ENCODE measurements at regions not wholly inside any gene's neighbourhood (a gene's known extent, or its start where the extent isn't known, plus 50 kb on each side); places are given as distances from the start of the nearest gene placed in this dataset.
"Not testable (repeated sequence)": the region's sequence is repeated elsewhere in the genome, so short reads cannot be mapped to it uniquely, and the experiment has no call there.

DNA sequence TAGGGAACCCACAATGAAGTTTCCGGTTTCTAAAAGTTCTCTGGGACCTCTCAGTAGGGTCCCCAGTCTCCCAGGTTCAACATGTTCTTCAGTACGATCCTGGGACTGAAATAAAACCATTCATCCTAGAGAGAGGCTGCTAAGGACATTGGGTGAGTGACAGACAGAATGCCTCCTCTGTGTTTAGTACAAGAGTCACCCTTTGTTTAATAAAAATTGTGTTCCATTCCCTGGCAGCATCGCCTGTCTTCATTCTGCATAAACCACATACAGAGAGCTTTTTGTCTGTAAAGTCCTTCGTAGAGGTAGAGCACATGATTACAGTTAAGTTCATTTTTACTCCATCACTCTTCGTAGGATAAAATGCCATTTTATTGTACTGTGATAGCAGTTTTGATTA, 95.3 kb upstream of the GPR12 start:
- no peak for DNase-seq
- H3K36me3 Mint-ChIP-seq (ENCODE audit: low read depth) = no peaks in the 10 kb centered on the region
- no peaks in the 10 kb centered on the region for H3K4me1 Mint-ChIP-seq (ENCODE audit: low read depth)
- peaks cover 2% of the 10 kb centered on the region for H3K27me3 Mint-ChIP-seq (ENCODE audit: low read depth)
- no peak for ATAC-seq
- H3K4me3 Mint-ChIP-seq = no peak overlapping the region
- H3K27ac Mint-ChIP-seq = no peak overlapping the region
- POLR2A ChIA-PET = no interaction called here
- H3K9me3 Mint-ChIP-seq (ENCODE audit: insufficient read depth) = no peaks in the 10 kb centered on the region
- CTCF ChIA-PET = interaction anchor here (1.3 to 1.4 kb wide), 2 partner anchors 17 to 373 kb away, joined by 4 to 5 read pairs; no protein-coding TSS in a partner anchor

DNA sequence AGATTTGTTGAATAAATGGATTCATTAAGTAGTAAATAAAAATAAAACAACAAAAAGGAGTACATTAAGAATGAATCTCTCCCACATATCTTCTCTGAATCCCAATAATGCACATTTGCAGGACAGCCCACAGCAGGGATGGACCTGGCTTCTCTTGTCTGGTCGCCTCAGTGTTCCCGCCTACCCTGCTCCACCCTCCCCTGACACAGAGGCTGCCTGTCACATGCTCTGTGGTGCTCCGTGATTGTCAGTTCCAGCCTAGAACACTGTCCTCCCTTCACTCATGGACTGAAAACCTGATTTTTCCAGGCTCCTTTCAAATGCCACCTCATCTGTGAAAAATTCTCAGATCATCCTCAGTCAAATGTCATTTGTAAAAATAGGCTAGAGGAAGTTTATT, 94.5 kb upstream of the GPR12 start:
- H3K9me3 Mint-ChIP-seq (ENCODE audit: insufficient read depth) = no peaks in the 10 kb centered on the region
- peaks cover 7% of the 10 kb centered on the region for H3K27me3 Mint-ChIP-seq (ENCODE audit: low read depth)
- H3K4me1 Mint-ChIP-seq (ENCODE audit: low read depth) = no peaks in the 10 kb centered on the region
- ATAC-seq = no peak
- H3K27ac Mint-ChIP-seq = no peak overlapping the region
- no peak overlapping the region for H3K4me3 Mint-ChIP-seq
- H3K36me3 Mint-ChIP-seq (ENCODE audit: low read depth) = no peaks in the 10 kb centered on the region
- POLR2A ChIA-PET = no interaction called here
- DNase-seq = no peak
- CTCF ChIA-PET = no interaction called here

DNA sequence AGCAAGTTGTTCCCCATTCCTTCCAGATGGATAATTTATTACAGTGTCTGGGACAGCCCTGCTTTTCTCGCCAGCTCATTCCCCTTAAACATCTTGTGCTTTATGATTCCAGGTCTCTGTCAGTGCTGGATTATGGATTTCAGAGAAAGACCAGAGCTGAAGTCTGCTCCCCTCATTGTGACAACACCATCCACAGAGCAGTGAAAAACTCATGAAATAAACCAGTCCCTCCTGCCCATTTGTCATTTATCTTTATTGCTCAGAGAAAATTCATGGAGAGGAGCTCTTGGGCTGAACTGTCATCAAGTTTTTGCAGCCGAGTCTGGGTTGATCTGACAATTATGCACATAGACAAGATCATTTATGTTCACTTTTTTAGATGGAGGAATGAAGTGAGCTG, 92.7 kb upstream of the GPR12 start:
- ChIA-PET CTCF (interaction anchor here (0.6 kb wide), 1 partner anchor 20 kb away, joined by 3 read pairs; no protein-coding TSS in a partner anchor), POLR2A (no interaction called here)
- H3K27me3 Mint-ChIP-seq (ENCODE audit: low read depth) = peaks cover 13% of the 10 kb centered on the region
- H3K27ac Mint-ChIP-seq = no peak overlapping the region
- no peaks in the 10 kb centered on the region for H3K4me1 Mint-ChIP-seq (ENCODE audit: low read depth)
- no peaks in the 10 kb centered on the region for H3K9me3 Mint-ChIP-seq (ENCODE audit: insufficient read depth)
- no peak overlapping the region for H3K4me3 Mint-ChIP-seq
- ATAC-seq = no peak
- no peaks in the 10 kb centered on the region for H3K36me3 Mint-ChIP-seq (ENCODE audit: low read depth)
- DNase-seq = no peak

DNA sequence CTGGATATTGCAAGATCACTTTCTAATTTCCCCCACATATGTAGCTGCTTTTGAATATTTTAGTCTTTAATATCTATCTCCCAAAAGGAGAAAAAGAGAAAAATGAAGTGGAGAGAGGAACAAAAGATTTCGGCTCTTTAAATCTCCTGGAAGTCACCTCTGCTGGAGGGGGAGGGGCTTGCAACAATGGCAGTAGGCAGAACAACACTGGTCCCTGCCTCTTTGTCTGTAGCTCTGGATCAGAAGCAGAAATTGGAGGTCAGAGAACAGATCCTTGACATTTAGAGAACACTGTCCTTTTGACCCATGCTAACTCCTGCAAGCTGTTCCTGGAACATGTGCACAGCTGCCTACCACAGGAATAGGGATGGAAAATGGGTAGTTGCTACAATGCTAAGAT, 86.7 kb upstream of the GPR12 start:
- Mint-ChIP-seq H3K4me3 (no peak overlapping the region), H3K27ac (no peak overlapping the region), H3K36me3 (ENCODE audit: low read depth) (no peaks in the 10 kb centered on the region), H3K4me1 (ENCODE audit: low read depth) (no peaks in the 10 kb centered on the region), H3K9me3 (ENCODE audit: insufficient read depth) (no peaks in the 10 kb centered on the region), H3K27me3 (ENCODE audit: low read depth) (peaks cover 20% of the 10 kb centered on the region)
- ATAC-seq = no peak
- DNase-seq = no peak
- CTCF ChIA-PET = no interaction called here
- POLR2A ChIA-PET = no interaction called here

DNA sequence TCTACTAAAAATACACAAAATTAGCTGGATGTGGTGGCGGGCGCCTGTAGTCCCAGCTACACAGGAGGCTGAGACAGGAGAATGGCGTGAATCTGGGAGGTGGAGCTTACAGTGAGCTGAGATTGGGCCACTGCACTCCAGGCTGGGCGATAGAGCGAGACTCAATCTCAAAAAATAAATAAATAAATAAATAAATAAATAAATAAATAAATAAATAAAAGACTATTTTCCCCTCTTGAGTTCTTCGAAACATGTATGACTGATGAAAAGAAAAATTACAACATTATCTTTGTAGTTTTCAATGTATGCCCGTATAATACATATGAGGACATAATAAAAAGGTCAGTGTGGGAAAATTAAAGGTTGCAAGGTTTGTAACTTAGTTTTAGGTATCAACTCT, 84.5 kb upstream of the GPR12 start:
- H3K4me3 Mint-ChIP-seq; H3K9me3 Mint-ChIP-seq (ENCODE audit: insufficient read depth); CTCF ChIA-PET; ATAC-seq; DNase-seq; H3K36me3 Mint-ChIP-seq (ENCODE audit: low read depth); POLR2A ChIA-PET; H3K27ac Mint-ChIP-seq; H3K4me1 Mint-ChIP-seq (ENCODE audit: low read depth): not testable (repeated sequence)
- H3K27me3 Mint-ChIP-seq (ENCODE audit: low read depth) = peaks cover 14% of the 10 kb centered on the region

DNA sequence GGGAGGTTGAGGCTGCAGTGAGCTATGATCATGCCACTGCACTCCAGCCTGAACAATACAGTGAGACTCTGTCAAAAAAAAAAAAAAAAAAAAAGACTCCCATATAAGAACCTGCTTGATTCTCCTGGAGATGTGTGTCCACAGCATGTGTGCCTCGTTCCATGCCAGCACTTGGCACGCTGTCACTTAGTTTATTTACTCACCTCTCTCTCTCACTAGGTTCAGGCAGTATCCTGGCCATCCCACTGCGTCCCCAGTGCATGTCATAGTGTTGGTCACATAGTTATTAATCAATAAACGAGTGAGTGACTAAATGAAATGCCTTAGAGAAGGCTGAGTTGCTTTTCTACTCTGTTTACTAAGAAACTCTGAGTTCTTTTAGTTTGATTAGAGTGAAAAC, 79.1 kb upstream of the GPR12 start:
- Mint-ChIP-seq H3K36me3 (ENCODE audit: low read depth) (no peaks in the 10 kb centered on the region), H3K9me3 (ENCODE audit: insufficient read depth) (no peaks in the 10 kb centered on the region), H3K27me3 (ENCODE audit: low read depth) (peaks cover 17% of the 10 kb centered on the region), H3K4me3 (no peak overlapping the region), H3K27ac (no peak overlapping the region), H3K4me1 (ENCODE audit: low read depth) (no peaks in the 10 kb centered on the region)
- ChIA-PET POLR2A (no interaction called here), CTCF (no interaction called here)
- no peak for DNase-seq
- ATAC-seq = no peak

DNA sequence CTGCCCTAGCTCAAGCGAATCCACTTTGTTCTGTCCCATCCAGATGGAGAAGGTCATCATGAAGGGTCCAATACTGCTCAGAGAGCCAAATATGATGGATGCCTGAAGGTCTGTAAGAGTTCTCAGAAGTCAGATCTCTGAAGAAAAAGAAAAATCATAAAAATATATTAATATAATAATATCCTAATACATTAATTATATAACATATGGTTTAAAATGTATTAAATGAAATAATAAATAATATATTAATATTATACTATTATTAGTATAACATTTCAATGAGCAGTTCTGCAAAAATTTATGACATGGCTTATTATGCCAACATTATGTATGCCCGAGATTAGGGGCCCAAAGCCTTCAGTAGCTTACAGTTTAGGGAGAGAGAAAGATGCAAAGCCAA, 78.2 kb upstream of the GPR12 start:
- Mint-ChIP-seq H3K27me3 (ENCODE audit: low read depth) (peaks cover 18% of the 10 kb centered on the region), H3K36me3 (ENCODE audit: low read depth) (no peaks in the 10 kb centered on the region), H3K9me3 (ENCODE audit: insufficient read depth) (no peaks in the 10 kb centered on the region), H3K4me3 (no peak overlapping the region), H3K27ac (no peak overlapping the region), H3K4me1 (ENCODE audit: low read depth) (no peaks in the 10 kb centered on the region)
- ChIA-PET CTCF (no interaction called here), POLR2A (no interaction called here)
- DNase-seq = no peak
- no peak for ATAC-seq

DNA sequence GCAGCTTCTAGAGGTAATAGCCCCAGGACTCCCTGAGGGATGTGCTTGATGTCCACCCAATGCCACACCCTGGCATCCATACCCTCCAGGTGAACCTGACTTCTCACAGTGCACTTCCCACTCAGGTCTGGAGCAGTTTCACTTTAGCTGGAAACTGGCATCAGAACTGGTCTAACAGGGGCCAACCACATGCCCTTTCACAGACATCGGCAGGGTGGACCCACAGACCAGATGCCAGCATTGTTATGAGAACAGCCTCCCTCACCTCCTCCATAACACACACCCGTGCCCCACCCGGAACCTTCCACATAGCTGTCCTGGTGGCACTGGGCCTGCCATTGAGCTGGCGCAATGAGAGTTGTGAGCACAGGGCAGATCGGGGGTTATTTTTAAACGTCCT, 77.4 kb upstream of the GPR12 start:
- Mint-ChIP-seq H3K9me3 (ENCODE audit: insufficient read depth) (no peaks in the 10 kb centered on the region), H3K27ac (no peak overlapping the region), H3K4me3 (no peak overlapping the region), H3K4me1 (ENCODE audit: low read depth) (no peaks in the 10 kb centered on the region), H3K36me3 (ENCODE audit: low read depth) (no peaks in the 10 kb centered on the region), H3K27me3 (ENCODE audit: low read depth) (peaks cover 18% of the 10 kb centered on the region)
- ATAC-seq = no peak
- DNase-seq = no peak
- POLR2A ChIA-PET = no interaction called here
- CTCF ChIA-PET = no interaction called here

DNA sequence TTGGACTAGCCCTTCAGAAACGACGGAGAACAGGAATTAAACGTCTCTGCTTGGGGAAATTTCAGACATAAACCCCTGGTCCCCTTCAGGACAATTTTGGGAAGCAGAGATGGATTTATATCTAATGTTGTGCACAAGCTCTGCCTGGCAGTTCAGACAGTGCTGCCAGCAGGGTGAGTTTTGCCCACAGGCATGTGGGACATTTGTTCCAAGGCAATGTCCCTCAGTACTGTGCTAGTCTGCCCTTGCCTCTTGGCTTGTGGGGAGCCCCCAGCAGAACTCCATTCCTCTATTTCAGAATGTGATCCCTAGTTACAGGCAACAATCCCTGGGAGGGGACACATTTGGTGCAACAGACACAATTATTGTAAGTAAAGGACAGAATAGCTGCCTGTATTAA, 76.5 kb upstream of the GPR12 start:
- POLR2A ChIA-PET = no interaction called here
- no peaks in the 10 kb centered on the region for H3K9me3 Mint-ChIP-seq (ENCODE audit: insufficient read depth)
- ATAC-seq (no peak), DNase-seq (no peak)
- CTCF ChIA-PET = no interaction called here
- H3K27me3 Mint-ChIP-seq (ENCODE audit: low read depth) = peaks cover 18% of the 10 kb centered on the region
- H3K27ac Mint-ChIP-seq = no peak overlapping the region
- no peaks in the 10 kb centered on the region for H3K4me1 Mint-ChIP-seq (ENCODE audit: low read depth)
- no peak overlapping the region for H3K4me3 Mint-ChIP-seq
- no peaks in the 10 kb centered on the region for H3K36me3 Mint-ChIP-seq (ENCODE audit: low read depth)

DNA sequence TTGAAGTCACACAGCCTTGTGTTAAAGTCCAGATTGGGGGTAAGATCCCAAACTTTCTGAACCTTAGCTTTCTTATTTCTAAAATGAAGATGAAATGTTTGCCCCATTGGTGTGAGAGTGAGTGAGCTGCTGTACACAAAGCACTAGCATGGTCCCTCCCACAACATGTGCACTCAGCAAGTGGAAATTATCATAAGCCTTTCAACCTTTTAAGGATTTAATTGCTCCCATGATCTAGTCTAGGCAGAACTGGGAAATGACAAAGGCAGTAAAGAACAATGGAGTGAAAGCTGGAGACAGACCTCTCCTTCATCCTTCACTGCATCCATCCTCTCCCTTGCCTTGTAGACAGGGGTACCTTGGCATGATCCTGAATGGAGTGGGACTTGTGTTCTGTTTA, 76.0 kb upstream of the GPR12 start:
- H3K4me1 Mint-ChIP-seq (ENCODE audit: low read depth) = no peaks in the 10 kb centered on the region
- no peak overlapping the region for H3K27ac Mint-ChIP-seq
- no peak overlapping the region for H3K4me3 Mint-ChIP-seq
- no peaks in the 10 kb centered on the region for H3K9me3 Mint-ChIP-seq (ENCODE audit: insufficient read depth)
- DNase-seq = no peak
- no peak for ATAC-seq
- H3K27me3 Mint-ChIP-seq (ENCODE audit: low read depth) = peaks cover 18% of the 10 kb centered on the region
- ChIA-PET CTCF (no interaction called here), POLR2A (no interaction called here)
- H3K36me3 Mint-ChIP-seq (ENCODE audit: low read depth) = no peaks in the 10 kb centered on the region

DNA sequence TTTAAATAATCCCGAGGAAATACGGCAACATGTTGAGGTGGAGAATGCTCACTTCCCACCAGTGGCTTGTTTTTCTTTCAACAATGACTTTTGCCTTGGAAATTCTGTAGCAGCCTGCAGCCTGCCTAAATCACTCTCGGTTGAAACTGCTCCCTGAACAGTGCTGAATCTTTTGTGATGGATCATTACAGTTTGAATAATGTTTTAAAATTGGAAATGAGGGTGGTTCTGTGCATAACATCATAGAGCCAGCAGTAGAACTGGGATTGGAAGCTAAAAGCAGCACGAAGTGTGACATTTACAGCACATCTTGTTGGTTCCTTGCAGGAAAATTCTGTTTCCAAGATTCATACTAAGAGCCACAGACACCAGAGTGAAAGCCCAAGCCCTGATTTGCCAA, 74.1 kb upstream of the GPR12 start:
- Mint-ChIP-seq H3K27me3 (ENCODE audit: low read depth) (peaks cover 18% of the 10 kb centered on the region), H3K4me1 (ENCODE audit: low read depth) (no peaks in the 10 kb centered on the region), H3K9me3 (ENCODE audit: insufficient read depth) (no peaks in the 10 kb centered on the region), H3K27ac (no peak overlapping the region), H3K36me3 (ENCODE audit: low read depth) (no peaks in the 10 kb centered on the region), H3K4me3 (no peak overlapping the region)
- ChIA-PET CTCF (no interaction called here), POLR2A (no interaction called here)
- ATAC-seq = no peak
- no peak for DNase-seq

DNA sequence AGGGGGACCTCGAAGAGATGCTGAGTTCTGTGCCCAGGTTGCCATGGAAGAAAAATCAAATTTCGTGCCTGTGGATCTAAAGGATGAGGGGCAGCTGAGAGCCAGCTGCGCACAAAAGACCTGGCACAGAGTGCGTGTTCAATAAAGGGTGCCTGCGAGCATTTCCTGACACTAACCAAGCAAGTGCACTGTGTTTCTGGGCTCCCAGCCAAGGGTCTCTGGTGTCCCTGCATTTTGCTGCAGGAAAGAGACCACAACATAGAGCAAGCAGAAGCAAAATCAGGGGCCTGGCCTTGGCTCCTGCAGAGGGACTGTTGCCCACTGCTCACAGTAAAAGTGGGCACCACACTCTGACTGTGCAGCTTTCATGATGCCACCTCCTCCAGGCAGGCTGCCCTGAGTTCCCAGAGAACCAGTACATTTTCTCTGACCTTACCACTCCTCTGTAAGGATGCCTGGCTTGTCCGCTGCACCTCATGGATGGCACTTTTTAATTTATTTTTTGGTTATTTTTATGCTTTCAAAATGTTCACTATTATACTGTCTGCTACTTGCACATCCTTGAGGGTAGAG, 70.8 kb upstream of the GPR12 start:
- POLR2A ChIA-PET = no interaction called here
- DNase-seq (no peak), ATAC-seq (no peak)
- H3K4me3 Mint-ChIP-seq = no peak overlapping the region
- H3K9me3 Mint-ChIP-seq (ENCODE audit: insufficient read depth) = no peaks in the 10 kb centered on the region
- H3K27ac Mint-ChIP-seq = no peak overlapping the region
- CTCF ChIA-PET = no interaction called here
- no peaks in the 10 kb centered on the region for H3K36me3 Mint-ChIP-seq (ENCODE audit: low read depth)
- peaks cover 15% of the 10 kb centered on the region for H3K27me3 Mint-ChIP-seq (ENCODE audit: low read depth)
- no peaks in the 10 kb centered on the region for H3K4me1 Mint-ChIP-seq (ENCODE audit: low read depth)

DNA sequence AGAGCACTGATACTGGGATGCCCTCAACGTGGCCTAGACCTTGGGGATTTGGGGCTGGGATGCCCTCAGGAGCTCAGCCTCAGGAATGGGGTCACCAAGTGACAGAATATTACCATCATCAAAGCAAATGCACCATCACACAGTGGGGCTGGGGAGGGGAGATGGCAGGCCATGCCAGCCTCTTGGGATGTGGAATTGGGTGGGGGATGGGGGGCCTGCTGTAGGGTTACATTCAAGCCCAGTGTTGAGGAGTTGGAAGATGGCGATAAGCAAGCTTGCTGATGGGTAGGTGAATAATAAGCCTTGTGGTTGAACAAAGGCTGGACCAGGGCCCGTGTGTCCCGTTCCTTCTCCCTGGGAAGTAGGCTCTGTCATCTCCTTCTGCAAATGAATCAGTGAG, 69.1 kb upstream of the GPR12 start:
- H3K36me3 Mint-ChIP-seq (ENCODE audit: low read depth) = no peaks in the 10 kb centered on the region
- peaks cover 4% of the 10 kb centered on the region for H3K27me3 Mint-ChIP-seq (ENCODE audit: low read depth)
- ChIA-PET CTCF (no interaction called here), POLR2A (no interaction called here)
- H3K4me1 Mint-ChIP-seq (ENCODE audit: low read depth) = no peaks in the 10 kb centered on the region
- H3K27ac Mint-ChIP-seq = no peak overlapping the region
- no peaks in the 10 kb centered on the region for H3K9me3 Mint-ChIP-seq (ENCODE audit: insufficient read depth)
- ATAC-seq (no peak), DNase-seq (no peak)
- no peak overlapping the region for H3K4me3 Mint-ChIP-seq
